ENCODE measurements at regions not wholly inside any gene's neighbourhood (a gene's known extent, or its start where the extent isn't known, plus 50 kb on each side); places are given as distances from the start of the nearest gene placed in this dataset.

- CTCF ChIA-PET: no interaction called here
- in situ Hi-C loops (cut with HindIII; ENCODE audit: low pct_unique_long_range_greater_than_20kb, low sequenced_read_pairs) (no loop called here), intact Hi-C loops (cut with micrococcal nuclease; ENCODE audit: unreplicated experiment) (no loop called here)
- ATAC-seq: no peak
- no TSS peak for BruUV-seq (replicated peaks)
- no peak for DNase-seq (ENCODE audit: low read depth, low spot score)
- no peaks in the 10 kb centered on the region for H3K9me3 ChIP-seq (ENCODE audit: control insufficient read depth, insufficient read depth, low read depth, low read length)
- no peak for TF ChIP-seq REST (IDR thresholded peaks at IDR 0.05; ENCODE audit: insufficient read depth in 1 of 2, low read depth in 2 of 2, low read length in 1 of 2)
- no peak for TF ChIP-seq POLR2AphosphoS5 (IDR thresholded peaks at IDR 0.05; ENCODE audit: low read depth, low read length)
- no peak for TF ChIP-seq SIN3A (IDR thresholded peaks at IDR 0.05; ENCODE audit: borderline replicate concordance, insufficient read depth, low read depth, low read length)
- no peak for TF ChIP-seq TCF7L2 (IDR thresholded peaks at IDR 0.05; ENCODE audit: low read depth, low read length)
- TF ChIP-seq CTCF (IDR thresholded peaks at IDR 0.05): no peak
- no peak overlapping the region for H3K4me3 ChIP-seq (ENCODE audit: low read depth in 2 of 2, low read length in 2 of 2)
- POLR2A ChIA-PET: no interaction called here
- no peaks in the 10 kb centered on the region for H3K4me1 ChIP-seq (ENCODE audit: control insufficient read depth, insufficient read depth, low read length)
- H3K27ac ChIP-seq (ENCODE audit: low read length): no peak overlapping the region
- no peaks in the 10 kb centered on the region for H3K27me3 ChIP-seq (ENCODE audit: control insufficient read depth, insufficient read depth, low read length)
- H3K36me3 ChIP-seq (ENCODE audit: control insufficient read depth, insufficient read depth, low read length): no peaks in the 10 kb centered on the region
Observed at GRCh38 chr4:158462611-158463010, 59.1 kb upstream of the RXFP1 start.

Data from Panc1 (cell line).